OCI-LY3 (cell line): ENCODE measurements at regions not wholly inside any gene's neighbourhood (a gene's known extent, or its start where the extent isn't known, plus 50 kb on each side); places are given as distances from the start of the nearest gene placed in this dataset.

ENCODE experiments used
- H2AFZ ChIP-seq: fragments of 200-600, 300-600 bp; shearing (Covaris generic); 2 replicates; pipeline ENCODE4 v1.6.0; 2014; ENCODE audit warnings: antibody characterized with exemption, low read depth, low read length
- H3K27ac ChIP-seq: fragments of 200-600, 300-600 bp; sonication (generic); 2 replicates; pipeline ENCODE4 v1.5.1; 2014; ENCODE audit warnings: mild to moderate bottlenecking, low read length, moderate library complexity, mixed read lengths
- H3K27me3 ChIP-seq: fragments of 200-600, 300-600 bp; sonication (generic); 2 replicates; pipeline ENCODE4 v1.6.1; 2014; ENCODE audit warnings: low read depth, low read length, mixed read lengths
- H3K36me3 ChIP-seq: fragments of 200-600, 300-600 bp; sonication (generic); replicated peaks from 2 replicates; pipeline ENCODE3; 2014; ENCODE audit warnings: low read depth, low read length, mixed read lengths
- H3K4me1 ChIP-seq: fragments of 300-600, 200-600 bp; sonication (generic); 2 replicates; pipeline ENCODE4 v1.6.1; 2014; ENCODE audit warnings: low read length, mixed read lengths
- H3K4me2 ChIP-seq: fragments of 200-600, 300-600 bp; sonication (generic); 2 replicates; pipeline ENCODE4 v1.6.1; 2014; ENCODE audit warnings: low read length, mixed read lengths
- H3K4me3 ChIP-seq: fragments of 300-600, 200-600 bp; sonication (generic); 2 replicates; pipeline ENCODE4 v1.5.1; 2014; ENCODE audit warnings: antibody characterized with exemption, mild to moderate bottlenecking, low read length, moderate library complexity
- H3K79me2 ChIP-seq: fragments of 300-600, 200-600 bp; shearing (Covaris generic); 2 replicates; pipeline ENCODE4 v1.6.1; 2014; ENCODE audit warnings: mild to moderate bottlenecking, low read length, mixed read lengths
- H3K9ac ChIP-seq: fragments of 300-600, 200-600 bp; shearing (Covaris generic); 2 replicates; pipeline ENCODE4 v1.6.0; 2014; ENCODE audit warnings: mild to moderate bottlenecking, low read length, moderate library complexity
- H3K9me3 ChIP-seq: fragments of 200-600, 300-600 bp; shearing (Covaris generic); 2 replicates; pipeline ENCODE4 v1.6.1; 2014; ENCODE audit warnings: low read length, mixed read lengths; ENCODE audit not compliant: insufficient read depth
- H4K20me1 ChIP-seq: fragments of 200-600, 300-600 bp; sonication (generic); 2 replicates; pipeline ENCODE4 v1.6.1; 2016; ENCODE audit warnings: low read length, mixed read lengths; ENCODE audit not compliant: insufficient read depth
- CTCF ChIP-seq: fragments of 200-600, 300-600 bp; sonication (generic); IDR thresholded peaks from 2 replicates; pipeline ENCODE4 v1.5.1; 2014; ENCODE audit warnings: antibody characterized with exemption, low read length, low read depth
- EZH2phosphoT487 ChIP-seq: fragments of 200-600 bp; shearing (Covaris generic); IDR thresholded peaks from 2 replicates; pipeline ENCODE4 v1.6.1; 2018; ENCODE audit warnings: antibody characterized with exemption, mixed run types, low read depth

- TF ChIP-seq CTCF (no peak), EZH2phosphoT487 (no peak)
- no peak overlapping the region for H3K4me3 ChIP-seq
- no peaks in the 10 kb centered on the region for H3K36me3 ChIP-seq
- no peak overlapping the region for H3K27ac ChIP-seq
- no peaks in the 10 kb centered on the region for H4K20me1 ChIP-seq
- peaks cover 28% of the 10 kb centered on the region; the same call in 1 of the 2 replicates for H3K27me3 ChIP-seq
- H3K9ac ChIP-seq: no peak overlapping the region
- no peaks in the 10 kb centered on the region for H3K9me3 ChIP-seq
- H3K4me2 ChIP-seq: no peak overlapping the region
- no peak overlapping the region for H2AFZ ChIP-seq
- no peaks in the 10 kb centered on the region for H3K4me1 ChIP-seq
- H3K79me2 ChIP-seq: no peaks in the 10 kb centered on the region
These were observed 212.9 kb upstream of the HMGA2 start for GRCh38 chr12:65611396-65611795.

- TF ChIP-seq CTCF: no peak
- no peak for TF ChIP-seq EZH2phosphoT487
- H3K79me2 ChIP-seq: no peaks in the 10 kb centered on the region
These were observed 211.8 kb upstream of the HMGA2 start for GRCh38 chr12:65612440-65612839.

GRCh38 chr12:65613692-65614091 lies 210.6 kb upstream of the HMGA2 start:
- Histone ChIP-seq H3K4me2 (no peak overlapping the region), H3K36me3 (no peaks in the 10 kb centered on the region), H3K4me1 (no peaks in the 10 kb centered on the region), H3K27ac (no peak overlapping the region), H3K9ac (no peak overlapping the region), H3K9me3 (no peaks in the 10 kb centered on the region), H3K79me2 (no peaks in the 10 kb centered on the region), H2AFZ (no peak overlapping the region), H3K4me3 (no peak overlapping the region), H3K27me3 (peaks cover 28% of the 10 kb centered on the region), H4K20me1 (no peaks in the 10 kb centered on the region)
- TF ChIP-seq EZH2phosphoT487 (no peak), CTCF (no peak)

More at GRCh38 chr12:65612440-65612839, 211.8 kb upstream of the HMGA2 start:
- Histone ChIP-seq H3K27me3 (peaks cover 28% of the 10 kb centered on the region), H3K4me2 (no peak overlapping the region), H3K27ac (no peak overlapping the region), H3K9ac (no peak overlapping the region), H4K20me1 (no peaks in the 10 kb centered on the region), H3K4me3 (no peak overlapping the region), H2AFZ (no peak overlapping the region), H3K4me1 (no peaks in the 10 kb centered on the region), H3K9me3 (no peaks in the 10 kb centered on the region), H3K36me3 (no peaks in the 10 kb centered on the region)

GRCh38 chr12:65614259-65614889 lies 209.9 kb upstream of the HMGA2 start:
- Histone ChIP-seq H3K36me3 (no peaks in the 10 kb centered on the region), H2AFZ (no peak overlapping the region), H3K4me1 (no peaks in the 10 kb centered on the region), H3K4me2 (no peak overlapping the region), H3K4me3 (no peak overlapping the region), H3K27ac (no peak overlapping the region), H3K79me2 (no peaks in the 10 kb centered on the region), H4K20me1 (no peaks in the 10 kb centered on the region), H3K9ac (no peak overlapping the region), H3K9me3 (no peaks in the 10 kb centered on the region), H3K27me3 (peaks cover 28% of the 10 kb centered on the region)
- TF ChIP-seq CTCF: no peak
- TF ChIP-seq EZH2phosphoT487: no peak
